ENCODE measurements at regions not wholly inside any gene's neighbourhood (a gene's known extent, or its start where the extent isn't known, plus 50 kb on each side); places are given as distances from the start of the nearest gene placed in this dataset.

DNA sequence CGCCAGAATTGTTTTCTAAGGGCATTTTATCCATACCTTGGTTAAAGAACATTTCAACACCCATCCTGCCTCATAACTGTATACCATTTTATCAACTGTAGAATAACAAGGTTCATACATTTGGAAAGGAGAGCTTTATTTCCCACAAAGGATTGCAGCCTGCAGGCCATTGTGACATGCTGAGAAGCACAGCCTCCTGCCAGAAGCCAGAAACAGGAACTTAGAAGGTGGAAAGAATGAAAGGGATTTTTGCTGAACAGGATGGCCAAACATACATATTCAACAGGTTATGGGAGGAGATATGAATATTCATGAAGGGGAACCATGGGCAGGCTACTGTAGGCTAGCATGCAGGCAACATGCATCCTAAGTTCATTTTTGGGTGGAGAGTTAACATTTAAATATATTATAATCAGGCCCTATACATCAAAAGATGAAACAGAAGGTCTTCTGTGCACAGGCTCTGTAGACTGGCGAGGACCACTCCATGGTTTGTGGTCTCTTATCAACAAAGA is 59.9 kb upstream of the DIRAS2 start:
- no peaks in the 10 kb centered on the region for H3K4me1 ChIP-seq (ENCODE audit: control insufficient read depth in 2 of 2, insufficient read depth in 2 of 2, low read length in 2 of 2)
- no peaks in the 10 kb centered on the region for H3K4me1 Mint-ChIP-seq
- no peak overlapping the region for H3K27ac Mint-ChIP-seq
- ATAC-seq (ENCODE audit: low read depth) (no peak), DNase-seq (no peak)
- H3K36me3 ChIP-seq (replicated peaks in 1 of 2; ENCODE audit: control extremely low read depth in 1 of 2, control insufficient read depth in 1 of 2, extremely low read depth in 1 of 2, insufficient read depth in 2 of 2, low read length in 1 of 2) = no peaks in the 10 kb centered on the region
- H4K20me1 ChIP-seq (ENCODE audit: control insufficient read depth, insufficient read depth, low read length, poor library complexity, severe bottlenecking) = no peaks in the 10 kb centered on the region
- peaks cover 0 to 7% (median 2%) of the 10 kb centered on the region in 4 experiments for H3K27me3 ChIP-seq (replicated peaks in 1 of 4; ENCODE audit: control extremely low read depth in 1 of 4, control insufficient read depth in 3 of 4, insufficient read depth in 4 of 4, low read length in 3 of 4)
- H3K79me2 ChIP-seq (ENCODE audit: control insufficient read depth, insufficient read depth, low read length) = no peaks in the 10 kb centered on the region
- ChIA-PET CTCF (no interaction called here), POLR2A (no interaction called here)
- no peak overlapping the region for H2AFZ ChIP-seq (ENCODE audit: insufficient read depth, low read depth, low read length, poor library complexity, severe bottlenecking)
- no peak overlapping the region for H3K4me3 ChIP-seq (ENCODE audit: control extremely low read depth in 1 of 5, extremely low read depth in 1 of 5, insufficient read depth in 1 of 5, low read depth in 2 of 5, low read length in 4 of 5)
- peaks cover 57% of the 10 kb centered on the region for H3K27me3 Mint-ChIP-seq
- H3K4me3 Mint-ChIP-seq = no peak overlapping the region
- H3K9ac ChIP-seq (ENCODE audit: low read length) = no peak overlapping the region
- TF ChIP-seq EZH2 (IDR thresholded peaks at IDR 0.05; ENCODE audit: borderline replicate concordance, insufficient read depth, low read depth, low read length, poor library complexity, severe bottlenecking) = no peak
- TF ChIP-seq, protein P1, sequence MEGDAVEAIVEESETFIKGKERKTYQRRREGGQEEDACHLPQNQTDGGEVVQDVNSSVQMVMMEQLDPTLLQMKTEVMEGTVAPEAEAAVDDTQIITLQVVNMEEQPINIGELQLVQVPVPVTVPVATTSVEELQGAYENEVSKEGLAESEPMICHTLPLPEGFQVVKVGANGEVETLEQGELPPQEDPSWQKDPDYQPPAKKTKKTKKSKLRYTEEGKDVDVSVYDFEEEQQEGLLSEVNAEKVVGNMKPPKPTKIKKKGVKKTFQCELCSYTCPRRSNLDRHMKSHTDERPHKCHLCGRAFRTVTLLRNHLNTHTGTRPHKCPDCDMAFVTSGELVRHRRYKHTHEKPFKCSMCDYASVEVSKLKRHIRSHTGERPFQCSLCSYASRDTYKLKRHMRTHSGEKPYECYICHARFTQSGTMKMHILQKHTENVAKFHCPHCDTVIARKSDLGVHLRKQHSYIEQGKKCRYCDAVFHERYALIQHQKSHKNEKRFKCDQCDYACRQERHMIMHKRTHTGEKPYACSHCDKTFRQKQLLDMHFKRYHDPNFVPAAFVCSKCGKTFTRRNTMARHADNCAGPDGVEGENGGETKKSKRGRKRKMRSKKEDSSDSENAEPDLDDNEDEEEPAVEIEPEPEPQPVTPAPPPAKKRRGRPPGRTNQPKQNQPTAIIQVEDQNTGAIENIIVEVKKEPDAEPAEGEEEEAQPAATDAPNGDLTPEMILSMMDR (IDR thresholded peaks at IDR 0.05) = no peak
- H3K27ac ChIP-seq (ENCODE audit: low read length in 2 of 2) = no peak overlapping the region
- no peaks in the 10 kb centered on the region for H3K9me3 Mint-ChIP-seq (ENCODE audit: insufficient read depth)
- no peaks in the 10 kb centered on the region for H3K9me3 ChIP-seq (ENCODE audit: control extremely low read depth in 1 of 3, control insufficient read depth in 2 of 3, insufficient read depth in 1 of 3, low read length in 2 of 3)
- WGBS (ENCODE audit: insufficient coverage) = 100% methylated on average over 1 of the region's 2 CpGs
- no peak overlapping the region for H3K4me2 ChIP-seq (replicated peaks; ENCODE audit: low read depth, low read length, poor library complexity, severe bottlenecking)
- intact Hi-C loops (cut with micrococcal nuclease) = no loop called here

- Mint-ChIP-seq H3K27ac (no peak overlapping the region), H3K4me1 (no peaks in the 10 kb centered on the region), H3K27me3 (peaks cover 38% of the 10 kb centered on the region), H3K9me3 (ENCODE audit: insufficient read depth) (no peaks in the 10 kb centered on the region), H3K4me3 (no peak overlapping the region)
- ATAC-seq (ENCODE audit: low read depth) (no peak), DNase-seq (no peak)
- TF ChIP-seq EZH2 (IDR thresholded peaks at IDR 0.05; ENCODE audit: borderline replicate concordance, insufficient read depth, low read depth, low read length, poor library complexity, severe bottlenecking) = no peak
- TF ChIP-seq, protein P1 (IDR thresholded peaks at IDR 0.05) = no peak
- Histone ChIP-seq H3K9me3 (ENCODE audit: control extremely low read depth in 1 of 3, control insufficient read depth in 2 of 3, insufficient read depth in 1 of 3, low read length in 2 of 3) (no peaks in the 10 kb centered on the region), H3K27me3 (replicated peaks in 1 of 4; ENCODE audit: control extremely low read depth in 1 of 4, control insufficient read depth in 3 of 4, insufficient read depth in 4 of 4, low read length in 3 of 4) (peaks cover 0 to 4% (median under 1%) of the 10 kb centered on the region in 4 experiments), H3K9ac (ENCODE audit: low read length) (no peak overlapping the region), H3K4me1 (ENCODE audit: control insufficient read depth in 2 of 2, insufficient read depth in 2 of 2, low read length in 2 of 2) (no peaks in the 10 kb centered on the region), H4K20me1 (ENCODE audit: control insufficient read depth, insufficient read depth, low read length, poor library complexity, severe bottlenecking) (no peaks in the 10 kb centered on the region), H2AFZ (ENCODE audit: insufficient read depth, low read depth, low read length, poor library complexity, severe bottlenecking) (no peak overlapping the region), H3K36me3 (replicated peaks in 1 of 2; ENCODE audit: control extremely low read depth in 1 of 2, control insufficient read depth in 1 of 2, extremely low read depth in 1 of 2, insufficient read depth in 2 of 2, low read length in 1 of 2) (no peaks in the 10 kb centered on the region), H3K4me2 (replicated peaks; ENCODE audit: low read depth, low read length, poor library complexity, severe bottlenecking) (no peak overlapping the region), H3K4me3 (ENCODE audit: control extremely low read depth in 1 of 5, extremely low read depth in 1 of 5, insufficient read depth in 1 of 5, low read depth in 2 of 5, low read length in 4 of 5) (no peak overlapping the region), H3K27ac (ENCODE audit: low read length in 2 of 2) (no peak overlapping the region), H3K79me2 (ENCODE audit: control insufficient read depth, insufficient read depth, low read length) (no peaks in the 10 kb centered on the region)
- CTCF ChIA-PET = no interaction called here
- WGBS (ENCODE audit: insufficient coverage) = no CpG with 5 or more reads among the region's 6 CpGs
- POLR2A ChIA-PET = no interaction called here
- intact Hi-C loops (cut with micrococcal nuclease) = no loop called here
These were observed 56.3 kb upstream of the DIRAS2 start for GRCh38 chr9:90698871-90699440.

Data from B cell (primary cell).